Endothelial cell of umbilical vein (primary cell): ENCODE measurements at regions not wholly inside any gene's neighbourhood (a gene's known extent, or its start where the extent isn't known, plus 50 kb on each side); places are given as distances from the start of the nearest gene placed in this dataset.

Experiments used
- BruUV-seq: library from RNA; stranded (reverse); fragments of 400-500 nt; replicated peaks from 2 replicates; lab custom pipeline; 2021; lab: Mats Ljungman, UMichigan
- CTCF ChIA-PET: fragments of 300-600, 350-600 bp; sonication (Branson Sonifier 250); formaldehyde crosslinking; loops from one replicate; lab custom pipeline; 2021; ENCODE audit warnings: antibody characterized with exemption, inconsistent platforms; lab: Charles Lee
- POLR2A ChIA-PET: fragments of 300-600, 350-600 bp; sonication (Branson Sonifier 250); formaldehyde crosslinking; loops from one replicate; lab custom pipeline; 2021; ENCODE audit warnings: antibody characterized with exemption, inconsistent platforms; lab: Charles Lee
- DNase-seq: peaks from one replicate; pipeline ENCODE4 v3.0.0-alpha.2; 2011; ENCODE audit warnings: low read depth, low spot score
- FAIRE-seq: peaks from 2 replicates; lab custom pipeline; 2011; peaks lifted over from hg19 to GRCh38; lab: Jason Lieb, UNC
- H2AFZ ChIP-seq: 2 replicates; pipeline ENCODE4 v1.6.0; 2012; ENCODE audit warnings: low read depth, low read length, control low read depth, inconsistent platforms
- H3K27ac ChIP-seq: 2 replicates; pipeline ENCODE4 v1.5.1; 2011; ENCODE audit warnings: low read depth, mild to moderate bottlenecking, control low read depth, low read length, moderate library complexity; ENCODE audit not compliant: insufficient read depth
- H3K27me3 ChIP-seq, 2 experiments: 2 replicates each; pipeline versions ENCODE4 v1.6.0 to v1.6.1; 2011; ENCODE audit warnings: low read length in 2 of 2, mixed read lengths in 1 of 2; ENCODE audit not compliant: control insufficient read depth in 2 of 2, insufficient read depth in 2 of 2
- H3K36me3 ChIP-seq, 2 experiments: 2 replicates in 1 of 2; 3 replicates in 1 of 2; pipeline ENCODE4 v1.5.1; 2011; ENCODE audit warnings: low read length in 2 of 2, mild to moderate bottlenecking in 1 of 2, moderate library complexity in 1 of 2; ENCODE audit not compliant: control insufficient read depth in 2 of 2, insufficient read depth in 2 of 2; ENCODE audit errors: extremely low read depth in 1 of 2
- H3K4me1 ChIP-seq: 3 replicates; pipeline ENCODE4 v1.5.1; 2011; ENCODE audit warnings: mild to moderate bottlenecking, low read length; ENCODE audit not compliant: control insufficient read depth, insufficient read depth; ENCODE audit errors: extremely low read depth
- H3K4me2 ChIP-seq: 2 replicates; pipeline ENCODE4 v1.6.1; 2011; ENCODE audit warnings: low read length, control low read depth, mixed read lengths; ENCODE audit not compliant: insufficient read depth
- H3K4me3 ChIP-seq, 3 experiments: fragments of 200-600 bp in 1 of 3; sonication (generic), shearing (Covaris generic) in 1 of 3; replicated peaks in 1 of 3; 2 replicates each; pipeline ENCODE4 v1.5.1; 2011 to 2016; ENCODE audit warnings: control low read depth in 3 of 3, low read length in 3 of 3, mild to moderate bottlenecking in 2 of 3, inconsistent platforms in 1 of 3, low read depth in 1 of 3, moderate library complexity in 1 of 3; ENCODE audit not compliant: insufficient read depth in 1 of 3
- H3K79me2 ChIP-seq: 2 replicates; pipeline ENCODE4 v1.6.0; 2012; ENCODE audit warnings: low read length, inconsistent platforms; ENCODE audit not compliant: control insufficient read depth, insufficient read depth
- H3K9ac ChIP-seq: replicated peaks from 2 replicates; pipeline ENCODE3; 2011; ENCODE audit warnings: low read length, control low read depth; ENCODE audit not compliant: insufficient read depth; ENCODE audit errors: extremely low read depth
- H3K9me1 ChIP-seq: replicated peaks from 3 replicates; pipeline ENCODE4 v1.6.0; 2011; ENCODE audit warnings: mild to moderate bottlenecking, low read length; ENCODE audit not compliant: control insufficient read depth, insufficient read depth; ENCODE audit errors: extremely low read depth
- H3K9me3 ChIP-seq: replicated peaks from 2 replicates; pipeline ENCODE4 v1.5.1; 2012; ENCODE audit warnings: low read length, inconsistent platforms; ENCODE audit not compliant: control insufficient read depth, insufficient read depth
- H4K20me1 ChIP-seq: replicated peaks from 2 replicates; pipeline ENCODE3; 2011; ENCODE audit warnings: mild to moderate bottlenecking, low read length; ENCODE audit not compliant: control insufficient read depth, insufficient read depth; ENCODE audit errors: extremely low read depth
- CTCF ChIP-seq, 2 donors: IDR thresholded peaks; 1 replicate in 1 of 2; 2 replicates in 1 of 2; pipeline ENCODE4 v1.5.1; 2011; ENCODE audit warnings: low read length in 2 of 2, mild to moderate bottlenecking in 2 of 2, moderate library complexity in 2 of 2, control low read depth in 1 of 2, inconsistent platforms in 1 of 2, low read depth in 1 of 2; ENCODE audit not compliant: insufficient read depth in 1 of 2; ENCODE audit errors: extremely low read depth in 1 of 2
- EZH2 ChIP-seq: IDR thresholded peaks from 2 replicates; pipeline ENCODE4 v1.6.1; 2012; ENCODE audit warnings: borderline replicate concordance, low read depth, mild to moderate bottlenecking, moderate library complexity, low read length, inconsistent platforms; ENCODE audit not compliant: severe bottlenecking
- FOS ChIP-seq: IDR thresholded peaks from 2 replicates; pipeline ENCODE4 v1.6.1; 2011; ENCODE audit warnings: mild to moderate bottlenecking, low read length, moderate library complexity, borderline replicate concordance; ENCODE audit not compliant: insufficient read depth
- GATA2 ChIP-seq: IDR thresholded peaks from 2 replicates; pipeline ENCODE4 v1.7.0; 2011; ENCODE audit warnings: low read depth, mild to moderate bottlenecking, moderate library complexity, mixed read lengths, low read length; ENCODE audit not compliant: insufficient read length, insufficient read depth
- JUN ChIP-seq: IDR thresholded peaks from 2 replicates; pipeline ENCODE4 v1.6.1; 2011; ENCODE audit warnings: borderline replicate concordance, low read depth; ENCODE audit not compliant: insufficient read length, insufficient read depth
- MAX ChIP-seq: IDR thresholded peaks from 2 replicates; pipeline ENCODE4 v1.6.1; 2011; ENCODE audit not compliant: insufficient read depth, insufficient read length
- MYC ChIP-seq: IDR thresholded peaks from one replicate; pipeline ENCODE4 v1.6.1; 2011; ENCODE audit warnings: mild to moderate bottlenecking, low read depth, low read length
- POLR2A ChIP-seq: IDR thresholded peaks from 2 replicates; pipeline ENCODE4 v1.6.1; 2012; ENCODE audit warnings: low read depth, mild to moderate bottlenecking, control low read depth, low read length
- POLR2AphosphoS5 ChIP-seq: IDR thresholded peaks from 2 replicates; pipeline ENCODE4 v1.6.1; 2012; ENCODE audit warnings: low read depth, mild to moderate bottlenecking, control low read depth, low read length, moderate library complexity; ENCODE audit not compliant: insufficient read depth
- dilution Hi-C: fragments of 300-500 bp; cut with MboI; formaldehyde crosslinking; loops from one replicate; pipeline ENCODE4 v1.15.0; 2019; ENCODE audit warnings: low sequenced_read_pairs; ENCODE audit not compliant: extremely low pct_ligation_motif_present
- intact Hi-C: fragments of 100-400 bp; cut with micrococcal nuclease; formaldehyde crosslinking; loops from one replicate; pipeline ENCODE4 v1.10.0; 2022

GRCh38 chr7:49481075-49481474 lies 292.4 kb upstream of the VWC2 start:
- CTCF ChIA-PET = no interaction called here
- no peak for TF ChIP-seq MYC
- TF ChIP-seq GATA2 = no peak
- TF ChIP-seq JUN = no peak
- TF ChIP-seq MAX = no peak
- TF ChIP-seq CTCF (IDR thresholded peaks at IDR 0.05; ENCODE audit: extremely low read depth in 1 of 2, insufficient read depth in 1 of 2, low read depth in 1 of 2, low read length in 2 of 2) = no peak
- TF ChIP-seq EZH2 = no peak
- TF ChIP-seq FOS = no peak
- no peak for TF ChIP-seq POLR2A
- TF ChIP-seq POLR2AphosphoS5 = no peak
- H3K27me3 ChIP-seq = no peaks in the 10 kb centered on the region
- H3K9me3 ChIP-seq = no peaks in the 10 kb centered on the region
- no peak for FAIRE-seq
- H3K9me1 ChIP-seq = no peaks in the 10 kb centered on the region
- no peak overlapping the region for H3K4me2 ChIP-seq
- dilution Hi-C loops = no loop called here
- POLR2A ChIA-PET = no interaction called here
- H3K4me1 ChIP-seq = no peaks in the 10 kb centered on the region
- H3K4me3 ChIP-seq = no peak overlapping the region
- DNase-seq = no peak
- no peak overlapping the region for H2AFZ ChIP-seq
- no TSS peak for BruUV-seq
- H3K27ac ChIP-seq = no peak overlapping the region
- H3K79me2 ChIP-seq = no peaks in the 10 kb centered on the region
- no peaks in the 10 kb centered on the region for H4K20me1 ChIP-seq
- no peak overlapping the region for H3K9ac ChIP-seq
- intact Hi-C loops = no loop called here
- no peaks in the 10 kb centered on the region for H3K36me3 ChIP-seq
